Uterus (tissue), 3 donors: ENCODE measurements at regions not wholly inside any gene's neighbourhood (a gene's known extent, or its start where the extent isn't known, plus 50 kb on each side); places are given as distances from the start of the nearest gene placed in this dataset.

ENCODE experiments used
- DNase-seq, 2 donors: peaks; one replicate each; pipeline ENCODE4 v3.0.0-alpha.2; 2019 to 2020
- H3K27ac ChIP-seq, 2 donors: fragments of 200-600 bp; sonication (generic); 1 replicate in 1 of 2; 2 replicates in 1 of 2; pipeline ENCODE4 v1.5.1; 2016 to 2018
- H3K27me3 ChIP-seq, 2 donors: fragments of 200-600 bp; sonication (generic); one replicate each; pipeline ENCODE4 v1.5.1; 2018 to 2019; ENCODE audit warnings: control low read depth in 1 of 2
- H3K36me3 ChIP-seq, 2 donors: fragments of 200-600 bp; sonication (generic); one replicate each; pipeline ENCODE4 v1.5.1; 2019; ENCODE audit warnings: control low read depth in 1 of 2
- H3K4me1 ChIP-seq, 2 donors: fragments of 200-600 bp; sonication (generic); one replicate each; pipeline ENCODE4 v1.5.1; 2018 to 2019; ENCODE audit warnings: control low read depth in 1 of 2
- H3K4me3 ChIP-seq, 2 donors: fragments of 200-600 bp; sonication (generic); 1 replicate in 1 of 2; 2 replicates in 1 of 2; pipeline ENCODE4 v1.5.1; 2018 to 2019; ENCODE audit warnings: mild to moderate bottlenecking in 1 of 2
- H3K9me3 ChIP-seq, 2 donors: fragments of 200-600 bp; sonication (generic); one replicate each; pipeline ENCODE4 v1.5.1; 2019; ENCODE audit warnings: control low read depth in 1 of 2
- POLR2A ChIP-seq, 2 donors: fragments of 450-650 bp; IDR thresholded peaks; one replicate each; pipeline ENCODE4 v1.6.1; 2016; ENCODE audit warnings: antibody characterized with exemption in 2 of 2, mild to moderate bottlenecking in 1 of 2, moderate library complexity in 1 of 2
- intact Hi-C: fragments of 100-400 bp; cut with DNase I; formaldehyde crosslinking; loops from one replicate; pipeline ENCODE4 v1.15.1; 2023; ENCODE audit warnings: low total_unique reads
- TF ChIP-seq, protein P1 (sequence below), 4 experiments: fragments of 200-600 bp in 2 of 4; fragments of 450-650 bp in 2 of 4; sonication (generic) in 2 of 4; IDR thresholded peaks; one replicate each; pipeline ENCODE4 v1.5.1; 2016 to 2019; ENCODE audit warnings: antibody characterized with exemption in 4 of 4, mild to moderate bottlenecking in 2 of 4, moderate library complexity in 1 of 4
- donor health status: DM: yes; HTN: yes; CAD: no.

DNA sequence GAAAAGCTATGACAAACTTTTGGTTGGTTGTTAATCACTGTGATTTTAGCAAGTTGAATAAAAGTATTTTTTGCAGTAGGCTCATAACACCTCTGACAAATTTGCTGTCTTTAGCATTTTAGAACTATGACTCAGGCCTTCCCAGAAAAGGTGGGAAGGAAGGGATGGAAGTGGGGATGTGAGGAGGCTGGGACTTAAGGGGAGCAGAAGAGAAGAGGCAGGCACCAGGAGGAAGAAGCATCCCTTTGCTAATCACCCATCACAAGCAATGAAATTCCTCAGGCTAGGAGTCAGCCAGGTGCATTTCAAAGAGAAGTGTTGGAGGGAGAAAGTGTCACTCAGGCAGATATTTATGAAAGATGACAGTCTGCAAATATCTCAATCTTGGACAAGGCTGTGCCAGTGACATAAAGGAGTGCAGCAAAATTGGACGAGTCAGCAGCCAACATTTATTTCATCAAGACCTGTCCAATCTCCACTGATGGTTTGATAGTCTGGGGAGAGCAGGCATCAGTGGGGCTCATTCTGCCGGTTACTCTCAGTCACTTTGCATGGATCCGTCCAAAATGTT, 337.3 kb upstream of the ARRDC4 start:
- intact Hi-C loops, result no loop called here

DNA sequence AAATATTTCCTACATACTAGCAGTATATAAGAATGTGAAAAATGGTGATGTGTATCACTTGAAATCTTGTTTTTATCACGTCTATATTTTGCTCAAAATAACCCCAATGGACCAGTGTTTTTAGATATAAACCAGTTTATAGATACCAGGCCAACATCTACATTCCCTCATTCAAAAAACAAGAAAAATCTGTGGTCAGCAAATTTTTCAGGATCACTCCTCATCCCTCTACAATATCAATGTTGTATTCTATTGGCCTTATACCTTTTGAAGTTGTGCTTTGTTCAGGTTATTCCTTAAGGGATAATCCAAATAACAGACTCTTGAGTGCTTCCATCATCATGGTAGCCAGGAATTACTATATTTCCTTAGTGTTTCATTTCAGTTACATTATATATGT, 332.9 kb upstream of the ARRDC4 start:
- no peaks in the 10 kb centered on the region for H3K4me1 ChIP-seq
- DNase-seq, result no peak
- H3K36me3 ChIP-seq, result no peaks in the 10 kb centered on the region
- no peak overlapping the region for H3K4me3 ChIP-seq
- intact Hi-C loops, result no loop called here
- H3K27me3 ChIP-seq, result no peaks in the 10 kb centered on the region
- H3K9me3 ChIP-seq, result no peaks in the 10 kb centered on the region
- no peak for TF ChIP-seq POLR2A (IDR thresholded peaks at IDR 0.05)
- TF ChIP-seq, protein P1, sequence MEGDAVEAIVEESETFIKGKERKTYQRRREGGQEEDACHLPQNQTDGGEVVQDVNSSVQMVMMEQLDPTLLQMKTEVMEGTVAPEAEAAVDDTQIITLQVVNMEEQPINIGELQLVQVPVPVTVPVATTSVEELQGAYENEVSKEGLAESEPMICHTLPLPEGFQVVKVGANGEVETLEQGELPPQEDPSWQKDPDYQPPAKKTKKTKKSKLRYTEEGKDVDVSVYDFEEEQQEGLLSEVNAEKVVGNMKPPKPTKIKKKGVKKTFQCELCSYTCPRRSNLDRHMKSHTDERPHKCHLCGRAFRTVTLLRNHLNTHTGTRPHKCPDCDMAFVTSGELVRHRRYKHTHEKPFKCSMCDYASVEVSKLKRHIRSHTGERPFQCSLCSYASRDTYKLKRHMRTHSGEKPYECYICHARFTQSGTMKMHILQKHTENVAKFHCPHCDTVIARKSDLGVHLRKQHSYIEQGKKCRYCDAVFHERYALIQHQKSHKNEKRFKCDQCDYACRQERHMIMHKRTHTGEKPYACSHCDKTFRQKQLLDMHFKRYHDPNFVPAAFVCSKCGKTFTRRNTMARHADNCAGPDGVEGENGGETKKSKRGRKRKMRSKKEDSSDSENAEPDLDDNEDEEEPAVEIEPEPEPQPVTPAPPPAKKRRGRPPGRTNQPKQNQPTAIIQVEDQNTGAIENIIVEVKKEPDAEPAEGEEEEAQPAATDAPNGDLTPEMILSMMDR (IDR thresholded peaks at IDR 0.05), result no peak
- no peak overlapping the region for H3K27ac ChIP-seq

More for the DNA sequence above, 337.3 kb upstream of the ARRDC4 start:
- no peak for DNase-seq
- Histone ChIP-seq H3K4me3 (no peak overlapping the region), H3K27me3 (no peaks in the 10 kb centered on the region), H3K4me1 (no peaks in the 10 kb centered on the region), H3K27ac (no peak overlapping the region), H3K9me3 (no peaks in the 10 kb centered on the region), H3K36me3 (no peaks in the 10 kb centered on the region)
- TF ChIP-seq, protein P1 (IDR thresholded peaks at IDR 0.05), result no peak
- no peak for TF ChIP-seq POLR2A (IDR thresholded peaks at IDR 0.05)

DNA sequence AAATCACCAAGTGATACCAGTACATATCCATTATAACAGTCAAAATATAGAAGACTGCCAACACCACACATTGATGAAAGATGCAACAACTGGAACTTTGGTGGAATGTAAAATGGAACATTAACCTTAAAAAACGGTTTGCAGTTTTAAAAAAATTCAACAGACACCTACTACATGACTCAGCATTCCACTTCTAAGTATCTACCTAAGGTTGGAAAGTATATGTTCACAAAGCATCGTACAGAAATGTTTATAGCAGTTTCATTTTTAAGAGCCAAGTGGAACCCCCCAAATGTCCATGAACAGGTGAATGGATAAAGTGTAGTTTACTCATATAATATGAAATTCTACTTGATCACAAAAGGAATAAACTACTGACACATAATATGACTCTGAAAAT, 314.7 kb upstream of the ARRDC4 start:
- intact Hi-C loops, result no loop called here
- TF ChIP-seq, protein P1 (IDR thresholded peaks at IDR 0.05), result no peak
- no peak for TF ChIP-seq POLR2A (IDR thresholded peaks at IDR 0.05)

DNA sequence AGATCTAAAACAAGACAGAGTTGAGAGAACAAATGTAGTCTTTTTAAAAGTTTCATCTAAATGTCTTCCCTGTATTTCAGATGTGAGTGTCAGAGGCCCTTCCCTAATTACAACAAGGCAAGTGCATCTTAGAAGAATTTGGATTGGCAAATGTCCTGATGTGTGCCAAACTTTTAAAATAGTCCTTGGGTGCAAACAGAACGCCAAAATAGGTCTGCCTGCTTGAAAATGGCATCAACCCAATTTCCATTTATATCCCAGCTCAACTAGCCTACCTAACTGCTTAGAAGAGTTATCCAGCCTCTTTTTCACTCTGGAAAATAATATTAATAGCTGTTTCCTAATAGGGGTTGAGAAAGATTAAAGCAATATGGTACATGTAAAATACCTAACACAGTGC, 311.8 kb upstream of the ARRDC4 start:
- Histone ChIP-seq H3K4me3 (no peak overlapping the region), H3K36me3 (no peaks in the 10 kb centered on the region), H3K9me3 (no peaks in the 10 kb centered on the region), H3K4me1 (no peaks in the 10 kb centered on the region), H3K27me3 (no peaks in the 10 kb centered on the region), H3K27ac (no peak overlapping the region)
- intact Hi-C loops, result no loop called here
- TF ChIP-seq, protein P1 (IDR thresholded peaks at IDR 0.05), result no peak
- no peak for TF ChIP-seq POLR2A (IDR thresholded peaks at IDR 0.05)
- DNase-seq, result no peak

More for the DNA sequence above, 314.7 kb upstream of the ARRDC4 start:
- DNase-seq, result no peak
- no peaks in the 10 kb centered on the region for H3K4me1 ChIP-seq
- H3K9me3 ChIP-seq, result no peaks in the 10 kb centered on the region
- H3K4me3 ChIP-seq, result no peak overlapping the region
- H3K36me3 ChIP-seq, result no peaks in the 10 kb centered on the region
- H3K27ac ChIP-seq, result no peak overlapping the region
- H3K27me3 ChIP-seq, result no peaks in the 10 kb centered on the region

DNA sequence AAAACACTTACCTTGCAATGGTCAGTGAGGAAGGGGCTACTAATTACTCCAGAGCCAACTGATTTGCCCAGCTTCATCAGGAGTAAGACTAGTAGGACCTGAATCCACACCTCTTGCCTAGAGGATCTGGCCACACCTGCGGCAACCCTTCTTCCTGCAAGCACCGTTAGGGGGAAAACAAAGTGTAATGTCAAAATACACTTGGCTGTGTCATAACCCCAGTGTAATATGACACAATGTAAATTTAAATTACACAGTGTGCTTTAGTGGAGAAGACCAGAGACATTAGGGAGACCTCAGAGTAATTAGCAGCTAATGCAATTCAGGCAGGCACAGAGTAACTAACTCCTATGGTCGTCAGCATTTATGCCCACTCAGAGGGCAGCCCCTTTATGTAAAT, 308.5 kb upstream of the ARRDC4 start:
- TF ChIP-seq, protein P1 (IDR thresholded peaks at IDR 0.05), result no peak
- no peak for TF ChIP-seq POLR2A (IDR thresholded peaks at IDR 0.05)
- Histone ChIP-seq H3K4me1 (no peaks in the 10 kb centered on the region), H3K36me3 (no peaks in the 10 kb centered on the region), H3K27me3 (no peaks in the 10 kb centered on the region), H3K4me3 (no peak overlapping the region), H3K9me3 (no peaks in the 10 kb centered on the region), H3K27ac (no peak overlapping the region)
- intact Hi-C loops, result no loop called here
- DNase-seq, result no peak
